HEK293T (cell line): ENCODE measurements at regions not wholly inside any gene's neighbourhood (a gene's known extent, or its start where the extent isn't known, plus 50 kb on each side); places are given as distances from the start of the nearest gene placed in this dataset.

Experiments used
- CTCF ChIA-PET: fragments of 350-600 bp; formaldehyde crosslinking; extraction: SDS; loops from one replicate; lab custom pipeline; 2021; ENCODE audit warnings: antibody characterized with exemption, inconsistent platforms; lab: Yijun Ruan, JAX
- POLR2A ChIA-PET: fragments of 350-600 bp; formaldehyde crosslinking; extraction: SDS; loops from one replicate; lab custom pipeline; 2020; ENCODE audit warnings: antibody characterized with exemption, inconsistent platforms; lab: Yijun Ruan, JAX
- DNase-seq: peaks from one replicate; pipeline ENCODE4 v3.0.0; 2012; ENCODE audit warnings: mixed read lengths; ENCODE audit errors: extremely low spot score
- ARNT ChIP-seq: fragments of 450-650 bp; IDR thresholded peaks from 2 replicates; pipeline ENCODE4 v1.6.1; 2017; ENCODE audit warnings: mild to moderate bottlenecking
- BHLHE40 ChIP-seq: fragments of 450-650 bp; IDR thresholded peaks from 2 replicates; pipeline ENCODE4 v1.6.1; 2016; ENCODE audit warnings: mild to moderate bottlenecking, moderate library complexity, borderline replicate concordance
- CTBP1 ChIP-seq: fragments of 450-650 bp; IDR thresholded peaks from 2 replicates; pipeline ENCODE4 v1.6.1; 2016; ENCODE audit warnings: borderline replicate concordance
- ELF4 ChIP-seq: fragments of 450-650 bp; IDR thresholded peaks from 2 replicates; pipeline ENCODE4 v1.6.1; 2017; ENCODE audit warnings: antibody characterized with exemption
- FOXA1 ChIP-seq: fragments of 450-650 bp; IDR thresholded peaks from 2 replicates; pipeline ENCODE4 v1.6.1; 2016; ENCODE audit warnings: mild to moderate bottlenecking
- FOXK2 ChIP-seq: fragments of 450-650 bp; IDR thresholded peaks from 2 replicates; pipeline ENCODE4 v1.6.1; 2016; ENCODE audit warnings: mild to moderate bottlenecking
- FOXM1 ChIP-seq: fragments of 450-650 bp; IDR thresholded peaks from 2 replicates; pipeline ENCODE4 v1.6.1; 2017; ENCODE audit warnings: mild to moderate bottlenecking, borderline replicate concordance
- HDGF ChIP-seq: fragments of 450-650 bp; IDR thresholded peaks from 2 replicates; pipeline ENCODE4 v1.6.1; 2017; ENCODE audit warnings: antibody characterized with exemption, borderline replicate concordance
- L3MBTL2 ChIP-seq: fragments of 450-650 bp; conservative IDR thresholded peaks from 2 replicates; pipeline ENCODE4 v1.6.1; 2016; ENCODE audit warnings: mild to moderate bottlenecking
- LEF1 ChIP-seq: fragments of 450-650 bp; IDR thresholded peaks from 2 replicates; pipeline ENCODE4 v1.6.1; 2017; ENCODE audit warnings: mild to moderate bottlenecking, borderline replicate concordance
- NFRKB ChIP-seq: fragments of 450-650 bp; IDR thresholded peaks from 2 replicates; pipeline ENCODE4 v1.6.1; 2016; ENCODE audit warnings: mild to moderate bottlenecking, moderate library complexity
- SP1 ChIP-seq: fragments of 450-650 bp; IDR thresholded peaks from 2 replicates; pipeline ENCODE4 v1.6.1; 2017
- SUZ12 ChIP-seq: fragments of 450-650 bp; IDR thresholded peaks from 2 replicates; pipeline ENCODE4 v1.6.1; 2016; ENCODE audit warnings: mild to moderate bottlenecking
- TARDBP ChIP-seq: fragments of 450-650 bp; IDR thresholded peaks from 2 replicates; pipeline ENCODE4 v1.6.1; 2016
- ZNF384 ChIP-seq: fragments of 450-650 bp; IDR thresholded peaks from 2 replicates; pipeline ENCODE4 v1.6.1; 2016
- TF ChIP-seq, protein P1 (sequence below): fragments of 450-650 bp; IDR thresholded peaks from 2 replicates; pipeline ENCODE4 v1.6.1; 2016

DNA sequence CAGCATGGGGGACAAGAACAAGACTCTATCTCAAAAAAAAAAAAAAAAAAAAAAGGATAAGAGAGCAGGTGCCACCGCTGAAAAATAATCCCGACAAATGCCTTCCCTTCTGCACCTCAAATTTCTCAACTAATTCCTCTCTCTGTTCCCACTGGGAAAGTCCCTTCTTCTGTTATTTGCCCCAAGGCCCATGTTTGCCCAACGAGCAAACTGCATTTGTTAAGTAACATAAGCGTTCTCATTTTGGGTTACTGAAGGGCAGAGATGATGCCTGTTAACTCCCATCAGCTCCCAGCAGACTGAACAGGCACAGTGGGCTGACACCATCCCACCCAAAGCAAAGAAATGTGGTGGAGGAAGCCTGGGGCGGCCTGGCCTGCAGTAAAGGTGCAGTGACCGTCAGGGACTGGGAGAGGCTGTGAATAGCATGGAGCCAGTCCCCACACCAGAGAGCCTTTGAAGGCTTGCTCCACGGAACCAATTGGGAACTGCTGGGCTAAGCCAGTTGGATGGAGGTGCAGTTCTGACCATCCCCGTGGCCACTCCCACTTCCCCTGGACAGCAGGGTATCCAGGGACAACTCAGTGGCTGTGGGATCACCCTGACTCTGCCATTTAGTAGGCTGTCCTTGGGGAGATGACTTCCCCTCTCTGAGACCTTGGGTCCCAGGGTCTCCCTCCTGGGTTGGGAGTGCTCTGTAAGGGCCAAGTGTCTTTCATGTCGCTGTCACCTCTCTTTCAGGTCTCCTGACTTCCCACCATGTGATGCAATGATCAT is 149.7 kb upstream of the IER5L start:
- CTCF ChIA-PET, result no interaction called here
- POLR2A ChIA-PET, result no interaction called here
- DNase-seq, result no peak
- TF ChIP-seq SUZ12 (no peak), BHLHE40 (no peak), FOXK2 (no peak), FOXM1 (no peak), TARDBP (no peak), HDGF (no peak), ZNF384 (no peak), FOXA1 (no peak), CTBP1 (no peak), LEF1 (no peak), ELF4 (no peak), NFRKB (no peak), SP1 (no peak), ARNT (no peak), L3MBTL2 (no peak)
- TF ChIP-seq, protein P1, sequence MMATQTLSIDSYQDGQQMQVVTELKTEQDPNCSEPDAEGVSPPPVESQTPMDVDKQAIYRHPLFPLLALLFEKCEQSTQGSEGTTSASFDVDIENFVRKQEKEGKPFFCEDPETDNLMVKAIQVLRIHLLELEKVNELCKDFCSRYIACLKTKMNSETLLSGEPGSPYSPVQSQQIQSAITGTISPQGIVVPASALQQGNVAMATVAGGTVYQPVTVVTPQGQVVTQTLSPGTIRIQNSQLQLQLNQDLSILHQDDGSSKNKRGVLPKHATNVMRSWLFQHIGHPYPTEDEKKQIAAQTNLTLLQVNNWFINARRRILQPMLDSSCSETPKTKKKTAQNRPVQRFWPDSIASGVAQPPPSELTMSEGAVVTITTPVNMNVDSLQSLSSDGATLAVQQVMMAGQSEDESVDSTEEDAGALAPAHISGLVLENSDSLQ, result no peak

DNA sequence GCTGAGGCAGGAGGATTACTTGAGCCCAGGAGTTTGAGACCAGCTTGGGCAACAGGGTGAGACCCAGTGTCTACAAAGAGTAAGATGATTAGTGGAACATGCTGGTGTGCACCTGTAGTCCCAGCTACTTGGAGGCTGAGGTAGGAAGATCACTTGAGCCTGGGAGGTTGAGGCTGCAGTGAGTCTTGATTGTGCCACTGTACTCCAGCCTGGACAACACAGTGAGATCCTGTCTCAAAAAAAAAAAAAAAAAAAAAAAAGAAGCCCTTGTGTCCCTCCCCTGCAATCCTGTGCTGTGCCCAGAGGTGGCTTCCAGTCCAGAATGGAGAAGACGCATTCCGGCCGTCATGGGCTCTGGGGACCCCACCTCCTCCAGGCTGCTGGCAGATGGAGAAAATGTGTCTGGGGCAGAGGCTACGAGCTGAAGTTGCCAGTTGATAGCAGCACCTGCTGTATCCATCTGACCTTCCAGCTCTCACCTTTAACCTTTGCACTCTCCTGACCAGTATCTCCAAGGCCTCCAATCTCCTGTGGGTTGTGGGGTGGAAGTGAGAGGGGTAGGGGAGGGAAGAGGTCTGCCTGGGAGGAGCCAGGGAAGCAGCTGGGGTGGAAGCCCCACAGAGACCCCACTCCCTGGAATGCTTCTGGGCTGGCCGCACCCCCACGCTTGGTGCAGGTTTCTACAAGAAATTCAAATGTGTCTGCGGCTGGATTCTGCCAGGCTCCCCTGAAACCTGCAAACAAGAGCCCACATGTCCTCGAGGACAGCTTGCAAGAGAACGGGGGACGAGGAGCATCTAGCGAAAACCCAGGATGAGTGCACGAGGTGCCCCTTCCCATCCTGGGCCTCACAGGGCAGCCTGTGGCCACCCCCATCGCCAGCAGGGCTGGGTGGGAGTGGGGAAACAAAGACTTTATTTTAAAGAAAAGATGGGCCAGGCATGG is 148.3 kb upstream of the IER5L start:
- no peak for DNase-seq
- ChIA-PET CTCF (no interaction called here), POLR2A (no interaction called here)
- TF ChIP-seq, protein P1, result no peak
- TF ChIP-seq LEF1, result no peak
- no peak for TF ChIP-seq HDGF
- no peak for TF ChIP-seq L3MBTL2
- no peak for TF ChIP-seq BHLHE40
- TF ChIP-seq NFRKB, result no peak
- no peak for TF ChIP-seq TARDBP
- peak; percentile 83 for TF ChIP-seq ZNF384

DNA sequence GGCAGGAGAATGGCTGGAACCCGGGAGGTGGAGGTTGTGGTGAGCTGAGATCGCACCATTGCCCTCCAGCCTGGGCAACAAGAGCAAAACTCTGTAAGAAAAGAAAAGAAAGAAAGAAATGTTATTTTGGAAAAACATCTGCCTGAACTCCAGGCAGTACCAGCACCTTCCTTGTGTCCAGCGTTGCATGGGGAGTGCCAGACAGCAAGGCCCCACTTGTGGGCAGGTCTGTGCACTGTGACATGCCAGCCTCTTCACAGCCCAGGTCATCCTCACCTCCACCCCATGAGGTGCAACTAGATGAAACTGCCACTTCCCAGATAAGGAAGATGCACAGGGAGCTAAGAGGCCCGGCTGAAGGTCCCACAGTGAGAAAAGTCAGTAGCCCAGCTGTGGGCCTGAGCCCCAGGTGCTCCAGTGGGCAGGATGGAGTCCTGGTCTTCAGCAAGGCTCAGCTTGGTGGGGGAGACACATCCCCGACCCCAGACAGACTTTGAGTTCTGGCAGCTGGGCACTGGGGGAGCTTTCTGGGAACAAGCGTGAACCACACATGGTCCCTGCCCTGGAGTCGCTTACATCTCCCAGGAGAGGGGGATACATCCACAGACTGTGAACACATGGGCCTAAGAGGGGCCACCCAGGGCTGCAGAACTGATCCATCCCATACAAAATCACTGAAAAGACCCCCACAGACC is 146.9 kb upstream of the IER5L start:
- no peak for DNase-seq
- no peak for TF ChIP-seq ELF4
- TF ChIP-seq FOXA1, result no peak
- TF ChIP-seq FOXK2, result no peak
- TF ChIP-seq ARNT, result no peak
- no peak for TF ChIP-seq HDGF
- TF ChIP-seq TARDBP, result no peak
- no peak for TF ChIP-seq SUZ12
- TF ChIP-seq FOXM1, result no peak
- no peak for TF ChIP-seq NFRKB
- TF ChIP-seq CTBP1, result no peak
- no peak for TF ChIP-seq L3MBTL2
- TF ChIP-seq, protein P1, result no peak
- TF ChIP-seq ZNF384, result no peak
- no peak for TF ChIP-seq BHLHE40
- TF ChIP-seq SP1, result no peak
- TF ChIP-seq LEF1, result no peak
- CTCF ChIA-PET, result no interaction called here
- POLR2A ChIA-PET, result no interaction called here

DNA sequence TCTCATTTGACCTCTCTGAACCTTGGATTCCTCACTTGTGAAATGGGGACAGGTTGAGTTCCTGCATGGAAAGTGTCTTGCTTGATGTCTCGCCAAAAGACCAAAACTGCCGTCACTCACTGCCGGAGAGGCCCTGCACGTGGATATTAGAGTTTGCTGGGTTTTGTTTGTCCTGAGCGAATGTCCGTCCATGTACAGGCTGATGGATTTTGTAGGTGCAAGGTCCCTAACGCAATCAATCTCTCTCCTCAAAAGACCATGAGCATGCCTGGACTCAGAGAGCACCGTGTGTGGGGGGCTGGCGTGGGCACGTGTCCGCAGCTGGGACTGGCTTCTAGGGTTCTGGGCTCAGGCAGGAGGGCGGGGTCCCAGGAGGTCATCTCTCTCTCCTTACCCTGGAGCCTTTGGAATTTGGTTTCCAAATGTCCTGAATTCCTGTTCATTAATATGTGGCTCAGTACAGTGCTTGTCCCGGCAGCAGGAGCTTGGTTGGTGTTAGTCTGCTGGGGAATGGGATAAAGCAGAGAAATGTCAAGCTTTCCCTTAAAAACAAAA is 146.0 kb upstream of the IER5L start:
- no peak for DNase-seq
- no peak for TF ChIP-seq CTBP1
- no peak for TF ChIP-seq ARNT
- no peak for TF ChIP-seq SP1
- TF ChIP-seq ELF4, result no peak
- no peak for TF ChIP-seq SUZ12
- no peak for TF ChIP-seq TARDBP
- TF ChIP-seq ZNF384, result no peak
- TF ChIP-seq BHLHE40, result no peak
- no peak for TF ChIP-seq NFRKB
- no peak for TF ChIP-seq LEF1
- TF ChIP-seq HDGF, result no peak
- ChIA-PET POLR2A (interaction anchor here (4.0 kb wide), 1 partner anchor 10 kb away, joined by 14 read pairs; no protein-coding TSS in a partner anchor), CTCF (no interaction called here)

DNA sequence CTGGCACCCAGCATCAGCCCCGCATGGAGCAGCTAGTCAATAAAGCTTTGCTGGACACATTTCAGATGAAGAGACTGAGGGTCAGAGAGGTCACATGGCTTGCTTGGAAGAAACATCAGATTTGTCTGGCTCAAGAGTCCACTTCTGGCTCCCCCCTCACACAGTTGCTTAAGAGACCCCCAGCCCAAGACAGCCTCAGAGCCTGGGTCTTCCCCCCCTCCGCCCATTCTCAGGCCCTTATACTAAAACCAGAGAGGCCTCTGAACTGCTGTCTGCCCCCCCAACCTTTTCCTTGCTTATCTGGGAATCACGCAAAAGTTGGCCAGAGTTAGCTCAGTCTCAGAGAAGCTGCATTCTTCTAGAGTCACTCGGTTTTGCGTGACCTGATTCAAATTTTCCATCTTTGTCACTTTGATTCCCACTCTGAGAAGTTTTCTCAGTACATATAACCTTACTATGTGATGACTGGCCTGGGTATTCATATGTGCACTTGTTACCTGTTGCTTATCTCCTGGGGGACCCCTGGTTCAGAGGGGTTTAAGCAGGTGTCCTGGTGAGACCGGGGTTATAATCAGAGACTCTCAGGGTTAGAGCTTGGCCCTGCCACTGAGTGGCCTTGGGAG is 145.4 kb upstream of the IER5L start:
- CTCF ChIA-PET, result interaction anchor here (1.2 kb wide), 1 partner anchor 149 kb away, joined by 3 read pairs; no protein-coding TSS in a partner anchor
- POLR2A ChIA-PET, result interaction anchor here (4.0 kb wide), 1 partner anchor 11 kb away, joined by 14 read pairs; no protein-coding TSS in a partner anchor
- TF ChIP-seq SUZ12 (no peak), ELF4 (no peak), FOXM1 (no peak), SP1 (no peak), TARDBP (no peak), HDGF (no peak), CTBP1 (no peak), NFRKB (no peak), ARNT (no peak), BHLHE40 (no peak), ZNF384 (no peak), LEF1 (no peak), L3MBTL2 (no peak), FOXA1 (no peak), FOXK2 (no peak)
- TF ChIP-seq, protein P1, result no peak
- no peak for DNase-seq
